ENCODE measurements at regions not wholly inside any gene's neighbourhood (a gene's known extent, or its start where the extent isn't known, plus 50 kb on each side); places are given as distances from the start of the nearest gene placed in this dataset.

GRCh38 chr2:62292190-62292589, 96.3 kb downstream of the B3GNT2 start:
- TF ChIP-seq POLR2A (IDR thresholded peaks at IDR 0.05; ENCODE audit: low read depth, low read length): no peak
- no peak for TF ChIP-seq POLR2AphosphoS5 (IDR thresholded peaks at IDR 0.05; ENCODE audit: low read depth, low read length)
- no peak for TF ChIP-seq TAF1 (IDR thresholded peaks at IDR 0.05; ENCODE audit: borderline replicate concordance, low read depth, low read length)
